WERI-Rb-1 (cell line): ENCODE measurements at regions not wholly inside any gene's neighbourhood (a gene's known extent, or its start where the extent isn't known, plus 50 kb on each side); places are given as distances from the start of the nearest gene placed in this dataset.

Experiments
- DNase-seq: peaks from one replicate; pipeline ENCODE4 v3.0.0-alpha.2; 2020
- H3K27ac ChIP-seq: fragments of 250-450 bp; sonication (Bioruptor Pico); 2 replicates; pipeline ENCODE4 v1.5.1; 2020; ENCODE audit warnings: mild to moderate bottlenecking, moderate library complexity
- H3K27me3 ChIP-seq: fragments of 250-450 bp; sonication (Bioruptor Pico); 2 replicates; pipeline ENCODE4 v1.5.1; 2021; ENCODE audit warnings: mild to moderate bottlenecking, low read depth, moderate library complexity; ENCODE audit not compliant: insufficient read depth, severe bottlenecking
- H3K36me3 ChIP-seq: fragments of 250-450 bp; sonication (Bioruptor Pico); 2 replicates; pipeline ENCODE4 v1.5.1; 2020; ENCODE audit warnings: mild to moderate bottlenecking, moderate library complexity
- H3K4me3 ChIP-seq: 2 replicates; pipeline ENCODE4 v1.5.1; 2011; ENCODE audit warnings: low read depth, mild to moderate bottlenecking, control low read depth, low read length
- H3K9me3 ChIP-seq: fragments of 250-450 bp; sonication (Bioruptor Pico); 2 replicates; pipeline ENCODE4 v1.5.1; 2021; ENCODE audit warnings: mild to moderate bottlenecking, moderate library complexity; ENCODE audit not compliant: severe bottlenecking
- TF ChIP-seq, protein P1 (sequence below): IDR thresholded peaks from 2 replicates; pipeline ENCODE4 v1.5.1; 2011; ENCODE audit warnings: low read depth, mild to moderate bottlenecking, control low read depth, inconsistent platforms, low read length

GRCh38 chr2:234845602-234846590 is 105.9 kb upstream of the SH3BP4 start:
- Histone ChIP-seq H3K9me3 (peaks cover 4% of the 10 kb centered on the region), H3K36me3 (no peaks in the 10 kb centered on the region), H3K27ac (no peak overlapping the region), H3K27me3 (no peaks in the 10 kb centered on the region), H3K4me3 (no peak overlapping the region)
- DNase-seq = no peak
- TF ChIP-seq, protein P1, sequence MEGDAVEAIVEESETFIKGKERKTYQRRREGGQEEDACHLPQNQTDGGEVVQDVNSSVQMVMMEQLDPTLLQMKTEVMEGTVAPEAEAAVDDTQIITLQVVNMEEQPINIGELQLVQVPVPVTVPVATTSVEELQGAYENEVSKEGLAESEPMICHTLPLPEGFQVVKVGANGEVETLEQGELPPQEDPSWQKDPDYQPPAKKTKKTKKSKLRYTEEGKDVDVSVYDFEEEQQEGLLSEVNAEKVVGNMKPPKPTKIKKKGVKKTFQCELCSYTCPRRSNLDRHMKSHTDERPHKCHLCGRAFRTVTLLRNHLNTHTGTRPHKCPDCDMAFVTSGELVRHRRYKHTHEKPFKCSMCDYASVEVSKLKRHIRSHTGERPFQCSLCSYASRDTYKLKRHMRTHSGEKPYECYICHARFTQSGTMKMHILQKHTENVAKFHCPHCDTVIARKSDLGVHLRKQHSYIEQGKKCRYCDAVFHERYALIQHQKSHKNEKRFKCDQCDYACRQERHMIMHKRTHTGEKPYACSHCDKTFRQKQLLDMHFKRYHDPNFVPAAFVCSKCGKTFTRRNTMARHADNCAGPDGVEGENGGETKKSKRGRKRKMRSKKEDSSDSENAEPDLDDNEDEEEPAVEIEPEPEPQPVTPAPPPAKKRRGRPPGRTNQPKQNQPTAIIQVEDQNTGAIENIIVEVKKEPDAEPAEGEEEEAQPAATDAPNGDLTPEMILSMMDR = no peak

DNA sequence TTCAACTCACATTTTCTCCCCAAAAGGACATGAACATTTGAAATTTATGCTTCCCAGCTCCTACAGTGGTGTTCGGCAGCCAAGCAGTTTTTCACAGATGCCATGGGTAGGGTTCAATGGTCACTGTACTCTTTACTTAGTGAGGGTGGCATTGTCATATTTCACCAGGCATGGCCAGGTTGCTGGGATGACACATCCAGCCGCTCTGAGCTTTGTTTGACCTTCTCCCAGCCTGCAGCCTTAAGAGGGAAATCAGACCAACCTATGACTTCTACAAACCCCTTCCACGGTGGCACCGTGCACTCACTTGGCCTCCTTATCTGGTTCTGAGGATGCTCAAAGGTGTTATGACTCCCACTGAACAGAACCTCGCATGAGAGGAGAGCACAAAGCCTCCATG is 108.4 kb upstream of the SH3BP4 start:
- Histone ChIP-seq H3K9me3 (no peaks in the 10 kb centered on the region), H3K36me3 (no peaks in the 10 kb centered on the region), H3K4me3 (no peak overlapping the region), H3K27ac (no peak overlapping the region), H3K27me3 (no peaks in the 10 kb centered on the region)
- TF ChIP-seq, protein P1 = no peak
- no peak for DNase-seq

- no peak overlapping the region for H3K4me3 ChIP-seq
- H3K36me3 ChIP-seq = no peaks in the 10 kb centered on the region
- H3K27ac ChIP-seq = no peak overlapping the region
- TF ChIP-seq, protein P1 = no peak
- no peak for DNase-seq
- no peaks in the 10 kb centered on the region for H3K27me3 ChIP-seq
- H3K9me3 ChIP-seq = no peaks in the 10 kb centered on the region
Measured at GRCh38 chr2:234842753-234843152, 109.1 kb upstream of the SH3BP4 start.

- H3K4me3 ChIP-seq = no peak overlapping the region
- TF ChIP-seq, protein P1 = no peak
- H3K27me3 ChIP-seq = no peaks in the 10 kb centered on the region
- H3K27ac ChIP-seq = no peak overlapping the region
- DNase-seq = no peak
- no peaks in the 10 kb centered on the region for H3K36me3 ChIP-seq
- H3K9me3 ChIP-seq = no peaks in the 10 kb centered on the region
Measured at GRCh38 chr2:234841321-234842015, 110.3 kb upstream of the SH3BP4 start.

- no peak for DNase-seq
- Histone ChIP-seq H3K27me3 (no peaks in the 10 kb centered on the region), H3K9me3 (no peaks in the 10 kb centered on the region), H3K36me3 (no peaks in the 10 kb centered on the region), H3K27ac (no peak overlapping the region), H3K4me3 (no peak overlapping the region)
- TF ChIP-seq, protein P1 = no peak
Measured at GRCh38 chr2:234840336-234840735, 111.5 kb upstream of the SH3BP4 start.
